GM18519 (cell line): ENCODE measurements at regions not wholly inside any gene's neighbourhood (a gene's known extent, or its start where the extent isn't known, plus 50 kb on each side); places are given as distances from the start of the nearest gene placed in this dataset.
"Not testable (repeated sequence)": the region's sequence is repeated elsewhere in the genome, so short reads cannot be mapped to it uniquely, and the experiment has no call there.

Source experiments
- ATAC-seq: cut with Tn5 transposase; IDR thresholded peaks from one replicate; pipeline ENCODE4 v1.9.1; 2021; ENCODE audit warnings: mild to moderate bottlenecking, moderate library complexity; ENCODE audit not compliant: unreplicated experiment, low FRiP score

DNA sequence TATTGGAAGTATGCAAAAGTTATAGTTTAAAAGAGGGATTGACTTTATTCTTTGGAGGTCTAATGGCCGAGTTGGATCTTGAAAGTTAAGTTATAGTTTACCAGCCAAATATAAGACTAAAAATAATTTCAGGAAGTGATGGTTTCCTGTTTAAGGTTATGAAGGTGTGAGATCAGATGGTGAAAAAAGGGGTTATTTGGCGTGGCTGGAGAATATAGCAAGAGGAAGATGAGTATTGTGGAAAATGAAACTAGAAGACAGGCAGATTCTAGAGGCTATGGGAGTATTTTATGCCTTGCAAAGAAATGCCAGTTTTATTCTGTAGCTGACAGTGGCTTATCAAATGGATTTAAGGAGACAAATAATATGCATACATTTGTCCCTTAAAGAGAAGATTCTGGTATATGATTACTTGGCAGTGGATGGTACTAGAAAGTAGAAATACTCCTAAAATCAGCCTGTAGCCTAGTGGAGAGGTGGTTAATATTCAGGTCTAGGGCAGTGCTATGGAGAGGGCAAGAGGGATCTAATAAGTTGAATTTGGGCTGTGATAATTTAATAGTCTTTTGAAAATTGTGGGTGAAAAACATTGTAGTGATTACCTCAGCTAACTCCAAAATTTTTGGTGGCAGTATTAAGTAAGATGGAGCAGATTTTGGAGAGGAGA is 1091.8 kb upstream of the ATXN7L3B start:
- no peak for ATAC-seq

DNA sequence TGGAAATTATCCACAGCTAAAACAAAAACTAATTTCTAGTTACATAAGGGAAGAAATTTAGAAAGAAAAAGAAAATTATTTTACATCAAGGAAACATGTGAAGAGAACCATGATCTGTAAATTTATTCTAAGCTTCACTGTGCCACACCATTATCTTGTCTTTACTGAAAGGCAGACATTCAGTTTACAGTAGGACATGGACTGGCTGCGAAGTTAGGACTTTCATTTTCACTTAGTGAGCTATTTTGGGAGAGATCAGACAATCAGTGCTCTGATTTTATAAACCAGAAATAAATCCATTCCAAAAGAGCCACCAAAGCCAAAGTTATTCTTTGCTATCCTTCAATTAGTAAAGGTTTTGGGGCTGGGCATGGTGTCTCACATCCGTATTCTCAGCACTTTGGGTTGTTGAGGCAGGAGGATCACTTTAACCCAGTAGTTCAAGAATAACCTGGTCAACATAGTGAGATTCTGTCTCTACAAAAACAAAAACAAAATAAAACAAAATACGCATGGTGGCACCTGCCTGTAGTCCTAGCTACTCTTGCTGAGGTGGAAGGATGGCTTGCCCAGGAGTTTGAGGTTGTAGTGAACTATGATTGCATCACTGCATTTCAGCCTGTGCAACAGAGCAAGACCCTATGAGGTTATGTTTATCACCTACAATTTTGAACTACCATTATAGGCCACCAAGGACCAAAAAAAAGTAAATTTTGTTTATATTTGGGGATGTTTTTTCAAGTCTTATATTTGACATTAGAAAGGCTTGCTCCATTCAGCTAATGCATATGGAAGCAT is 1084.8 kb upstream of the ATXN7L3B start:
- no peak for ATAC-seq

DNA sequence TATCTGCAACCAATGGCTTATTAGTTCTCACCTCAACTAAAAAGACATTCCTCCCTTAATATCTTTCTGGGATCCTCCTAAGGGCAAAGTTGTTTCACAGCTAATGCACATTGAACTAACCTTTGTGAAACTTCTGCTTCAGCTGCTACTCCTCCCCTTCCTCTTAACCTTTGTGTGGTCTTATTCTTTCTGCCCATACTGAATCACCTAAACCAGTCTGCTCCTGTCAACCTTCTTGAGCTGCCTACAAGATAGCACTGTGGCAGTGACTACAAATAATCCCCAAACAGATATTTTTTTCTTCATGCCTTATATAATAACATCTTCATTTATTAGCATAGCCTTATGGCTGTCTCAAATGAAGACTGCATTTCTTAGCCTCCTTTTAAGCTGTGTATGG is 1077.4 kb upstream of the ATXN7L3B start:
- ATAC-seq, result no peak

DNA sequence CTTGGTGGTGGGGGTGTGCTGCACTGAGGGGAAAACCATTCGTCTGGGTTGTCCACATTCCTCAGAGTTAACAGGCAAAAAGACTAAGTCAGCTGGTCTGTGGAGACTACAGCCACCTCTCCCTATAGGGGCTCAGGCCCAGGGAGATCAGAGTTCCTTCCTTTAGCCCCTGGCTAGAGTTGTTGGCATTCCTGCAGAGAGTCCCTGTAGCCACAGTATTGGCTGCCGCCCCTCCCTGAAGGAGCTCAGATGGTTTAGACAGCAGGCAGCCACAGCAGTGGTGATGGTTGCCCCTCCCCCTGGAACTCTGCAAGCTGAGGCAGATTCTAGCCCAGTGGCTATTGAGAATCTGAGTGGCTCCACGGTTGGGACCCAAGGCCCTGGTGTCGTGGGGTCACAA is 1072.5 kb upstream of the ATXN7L3B start:
- no peak for ATAC-seq

DNA sequence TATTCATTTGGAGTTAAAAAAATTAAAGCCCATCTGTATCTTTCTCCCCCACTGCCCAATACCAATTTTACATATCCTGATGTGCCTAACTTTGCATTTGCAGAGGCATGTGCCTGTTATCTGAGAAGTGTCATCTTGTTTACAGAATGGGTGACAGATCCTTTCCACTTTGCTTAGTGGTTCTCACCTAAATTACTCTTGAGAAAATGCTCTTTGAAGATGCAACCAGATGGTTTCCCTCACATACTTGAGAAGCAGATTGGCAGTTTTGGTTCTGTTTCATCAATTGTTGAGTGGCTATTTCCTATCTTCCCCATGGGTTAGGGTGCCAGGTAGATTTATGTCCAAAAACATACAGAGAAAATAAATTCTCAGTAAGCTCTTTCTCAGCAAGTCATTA is 1051.4 kb upstream of the ATXN7L3B start:
- ATAC-seq, result no peak

DNA sequence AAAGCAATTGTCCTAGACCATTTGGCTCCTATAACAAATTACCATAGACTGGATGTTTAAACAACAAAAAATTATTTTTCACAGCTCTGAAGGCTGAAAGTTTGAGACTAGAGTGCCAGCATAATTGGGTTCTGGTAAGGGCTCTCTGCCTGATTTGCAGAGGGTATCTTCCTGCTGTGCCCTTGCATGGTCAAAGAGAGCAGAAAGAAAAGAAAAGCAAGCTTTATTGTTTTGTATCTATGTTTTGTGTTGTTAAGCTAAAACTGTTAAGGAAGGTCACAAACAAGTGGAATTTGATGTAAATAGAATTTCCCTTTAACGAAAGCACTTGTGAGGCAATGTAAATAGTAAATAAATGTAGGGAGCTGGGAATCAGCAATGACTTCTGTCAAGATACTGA is 1031.0 kb upstream of the ATXN7L3B start:
- no peak for ATAC-seq

DNA sequence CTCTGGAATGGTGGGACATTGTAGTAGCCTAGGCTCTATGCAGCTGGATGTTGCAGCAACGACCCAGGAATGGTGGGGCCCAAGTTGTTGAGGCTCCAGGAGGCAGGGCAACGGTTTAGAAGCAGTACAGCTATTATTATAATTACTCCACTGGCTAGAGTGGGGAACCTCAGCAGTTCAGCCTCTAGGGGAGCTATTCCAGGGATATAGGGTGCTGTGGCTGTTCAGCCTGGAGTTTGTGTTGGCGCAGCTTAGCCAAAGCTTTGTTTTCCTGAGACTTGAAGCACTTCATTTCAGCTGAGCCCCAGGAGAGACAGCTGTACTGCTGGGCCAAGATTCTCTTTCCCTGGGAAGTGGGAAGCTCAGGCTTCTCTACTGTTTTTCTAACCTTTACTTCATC is 1023.0 kb upstream of the ATXN7L3B start:
- ATAC-seq, result no peak

DNA sequence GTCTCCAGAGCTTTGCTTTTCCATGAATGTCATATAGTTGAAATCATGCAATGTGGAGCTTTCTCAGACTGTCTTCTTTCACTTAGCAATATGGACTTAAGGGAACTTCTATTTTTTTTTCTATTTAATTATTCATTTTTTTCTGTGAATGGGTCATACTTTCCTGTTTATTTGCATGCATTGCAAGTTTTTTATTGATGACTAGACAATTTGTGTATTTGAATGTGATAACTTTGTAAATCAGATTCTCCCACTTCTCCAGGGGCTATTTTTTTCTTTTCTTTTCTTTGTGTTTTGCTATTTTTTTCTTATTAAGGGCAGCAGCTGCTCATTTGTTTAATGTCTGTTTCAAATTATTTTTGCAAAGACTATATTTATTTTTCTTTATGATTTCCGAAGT is 1019.8 kb upstream of the ATXN7L3B start:
- no peak for ATAC-seq

DNA sequence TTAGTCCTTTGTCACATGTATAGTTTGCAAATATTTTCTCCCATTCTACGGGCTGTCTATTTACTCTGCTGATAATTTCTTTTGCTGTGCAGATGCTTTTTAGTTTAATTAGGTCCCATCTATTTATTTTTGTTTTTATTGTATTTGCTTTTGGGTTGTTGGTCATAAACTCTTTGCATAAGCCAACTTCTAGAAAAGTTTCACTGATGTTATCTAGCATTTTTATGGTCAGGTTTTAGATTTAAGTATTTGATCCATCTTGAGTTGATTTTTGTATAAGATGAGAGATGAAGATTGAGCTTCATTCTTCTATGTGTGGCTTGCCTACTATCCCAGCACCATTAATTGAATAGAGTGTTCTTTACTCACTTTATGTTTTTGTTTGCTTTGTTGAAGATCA is 1008.4 kb upstream of the ATXN7L3B start:
- no peak for ATAC-seq

DNA sequence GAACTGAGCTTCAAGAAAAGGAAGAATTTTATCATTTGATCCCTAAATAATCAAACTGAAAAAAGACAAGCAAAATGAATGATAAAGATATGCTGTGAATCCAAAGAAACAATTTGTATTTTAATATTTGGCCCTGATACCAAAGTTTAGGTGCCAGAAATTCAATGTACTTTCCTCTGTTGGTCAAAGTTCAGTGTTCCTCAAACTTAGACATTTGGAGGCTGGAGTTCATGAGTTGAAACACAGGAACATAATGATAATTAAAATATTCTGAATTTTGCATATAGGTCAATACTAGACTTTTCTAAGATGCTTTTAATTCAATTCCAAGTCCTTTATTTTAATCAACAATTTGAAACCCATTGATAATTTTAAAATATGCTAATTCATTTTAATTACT is 1007.7 kb upstream of the ATXN7L3B start:
- no peak for ATAC-seq

DNA sequence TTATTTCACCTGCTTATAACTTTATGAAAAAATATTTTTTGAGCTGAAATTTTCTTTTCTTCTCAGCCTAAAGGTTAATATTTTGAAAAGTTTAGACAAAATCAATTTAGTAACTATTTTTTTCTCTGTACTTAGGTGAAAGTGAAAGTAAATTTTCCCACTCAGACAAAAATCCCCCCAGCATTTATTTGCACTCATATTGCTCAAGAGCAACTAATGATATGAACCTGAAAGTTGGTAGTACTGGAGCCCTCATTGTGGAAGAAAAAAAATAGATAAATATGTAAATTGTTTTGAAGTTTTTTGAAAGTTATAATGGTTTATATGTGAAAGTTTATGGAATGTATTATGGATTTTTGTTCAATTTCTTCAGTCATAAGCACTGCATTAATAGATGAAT is 1005.9 kb upstream of the ATXN7L3B start:
- no peak for ATAC-seq

DNA sequence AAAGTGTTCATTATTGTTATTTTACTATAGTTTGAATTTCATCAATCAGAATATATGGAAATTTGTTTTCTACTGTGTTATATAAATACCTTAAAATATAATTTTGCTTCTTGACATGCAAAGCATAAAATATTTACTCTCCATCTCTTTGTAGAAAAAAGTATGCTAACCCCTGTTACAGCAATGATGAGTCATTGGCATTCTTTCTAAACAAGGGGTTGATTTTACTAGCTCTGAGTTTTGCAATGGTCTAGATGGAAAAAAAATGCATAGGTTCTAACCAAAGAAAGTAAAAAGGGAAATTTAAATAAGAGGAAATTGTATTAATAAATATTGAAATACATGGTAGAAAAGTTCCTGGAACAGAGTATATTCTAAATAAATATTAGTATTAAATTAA is 990.2 kb upstream of the ATXN7L3B start:
- ATAC-seq, result no peak

DNA sequence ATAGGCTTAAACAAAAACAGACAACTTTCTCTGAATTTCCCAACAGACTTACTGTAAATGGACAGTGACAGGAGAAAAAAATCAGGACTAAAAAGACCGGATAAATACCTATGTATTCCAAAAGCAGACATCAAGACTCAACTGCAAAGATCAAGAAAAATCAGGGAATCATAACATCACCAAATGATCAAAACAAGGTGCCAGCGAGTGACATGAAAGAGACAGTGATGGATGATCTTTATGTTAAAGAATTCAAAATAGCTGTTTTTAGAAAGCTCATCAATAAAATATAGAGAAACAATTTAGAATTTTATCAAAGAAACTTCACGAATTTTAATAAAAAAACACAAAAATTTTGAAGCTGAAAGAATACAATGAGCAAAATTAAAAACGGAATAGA is 952.5 kb upstream of the ATXN7L3B start:
- no peak for ATAC-seq

DNA sequence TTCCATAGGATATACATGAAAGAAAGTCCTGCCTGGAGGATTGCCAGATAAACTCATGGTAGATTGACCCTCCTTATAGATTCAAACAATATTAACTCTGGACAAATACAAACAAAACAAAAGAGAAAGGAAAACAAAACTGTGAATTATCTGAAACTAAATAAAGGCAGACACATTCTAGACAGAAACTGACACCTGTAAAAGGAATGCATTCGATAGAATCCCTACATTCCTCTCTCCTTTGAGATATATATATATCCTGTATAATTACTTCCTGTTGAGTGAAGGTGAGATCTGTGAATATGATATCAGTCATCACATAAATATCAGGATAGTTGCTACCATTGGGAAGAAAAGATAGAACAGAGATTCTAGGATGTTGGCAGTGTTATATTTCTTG is 948.4 kb upstream of the ATXN7L3B start:
- no peak for ATAC-seq

DNA sequence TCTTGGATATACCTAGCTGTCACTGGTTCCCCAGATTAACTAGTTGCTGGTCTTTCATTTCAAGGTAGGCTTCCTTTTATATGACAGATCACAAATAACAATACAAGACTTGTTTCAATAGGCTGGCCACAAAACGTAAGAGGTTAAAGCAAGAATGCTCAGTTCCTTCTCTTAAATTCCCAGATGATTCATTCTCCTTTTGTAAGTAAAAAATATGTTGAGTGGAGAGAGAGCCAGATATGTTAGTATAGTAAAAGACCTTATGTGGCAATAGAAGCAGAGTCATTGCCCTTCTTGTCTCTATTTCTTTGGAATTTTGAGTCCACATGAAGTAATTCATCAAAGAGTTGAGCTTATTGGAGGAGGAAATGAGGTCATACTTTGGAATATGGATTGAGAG is 939.0 kb upstream of the ATXN7L3B start:
- no peak for ATAC-seq

DNA sequence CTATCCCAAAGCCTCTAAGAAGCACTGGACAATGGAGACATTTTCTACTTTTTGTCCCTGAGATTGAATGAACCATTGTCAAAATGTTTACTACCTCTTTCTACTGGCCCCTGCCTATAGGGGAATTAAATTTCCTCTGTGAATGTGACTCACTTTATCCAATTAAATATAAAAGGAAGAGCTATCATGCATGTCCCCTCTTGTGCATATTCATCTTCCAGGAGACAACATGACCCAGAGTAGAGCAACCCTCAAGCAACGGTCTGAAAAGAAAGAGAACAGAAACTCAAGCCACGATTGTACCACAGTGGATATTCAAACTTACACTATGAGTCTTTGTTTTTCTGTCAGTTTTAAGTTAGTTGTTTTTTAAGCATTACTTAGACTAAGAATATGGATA is 938.4 kb upstream of the ATXN7L3B start:
- ATAC-seq, result no peak

DNA sequence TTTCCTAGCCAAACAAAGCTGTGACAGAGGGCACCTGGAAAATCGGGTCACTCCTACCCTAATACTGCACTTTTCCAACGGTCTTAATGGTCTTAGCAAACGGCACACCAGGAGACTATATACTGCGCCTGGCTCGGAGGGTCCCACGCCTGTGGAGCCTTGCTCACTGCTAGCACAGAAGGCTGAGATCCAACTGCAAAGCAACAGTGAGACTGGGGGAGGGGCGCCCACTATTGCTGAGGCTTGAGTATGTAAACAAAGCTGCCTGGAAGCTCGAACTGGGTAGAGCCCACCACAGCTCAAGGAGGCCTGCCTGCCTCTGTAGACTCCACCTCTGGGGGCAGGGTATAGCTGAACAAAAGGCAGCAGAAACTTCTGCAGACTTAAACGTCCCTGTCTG is 931.7 kb upstream of the ATXN7L3B start:
- ATAC-seq, result not testable (repeated sequence)

DNA sequence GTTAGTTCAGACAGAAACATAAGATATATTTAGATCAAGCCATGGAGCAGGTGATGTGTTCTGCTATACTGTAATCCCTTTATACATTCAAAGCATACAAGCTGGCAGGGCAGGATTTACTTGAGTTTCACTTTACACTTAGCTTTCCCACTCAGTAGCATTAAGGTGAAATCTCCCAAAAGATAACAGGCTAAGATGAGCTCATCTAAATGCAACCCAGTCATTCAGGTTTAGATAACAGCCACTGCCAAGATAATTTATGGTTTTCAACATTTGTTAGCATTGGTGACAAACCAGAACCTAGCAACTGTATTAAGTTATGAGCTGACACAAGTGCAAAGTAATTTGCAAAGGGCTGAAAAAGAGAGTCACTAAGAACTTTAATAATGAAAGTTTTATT is 925.1 kb upstream of the ATXN7L3B start:
- no peak for ATAC-seq

DNA sequence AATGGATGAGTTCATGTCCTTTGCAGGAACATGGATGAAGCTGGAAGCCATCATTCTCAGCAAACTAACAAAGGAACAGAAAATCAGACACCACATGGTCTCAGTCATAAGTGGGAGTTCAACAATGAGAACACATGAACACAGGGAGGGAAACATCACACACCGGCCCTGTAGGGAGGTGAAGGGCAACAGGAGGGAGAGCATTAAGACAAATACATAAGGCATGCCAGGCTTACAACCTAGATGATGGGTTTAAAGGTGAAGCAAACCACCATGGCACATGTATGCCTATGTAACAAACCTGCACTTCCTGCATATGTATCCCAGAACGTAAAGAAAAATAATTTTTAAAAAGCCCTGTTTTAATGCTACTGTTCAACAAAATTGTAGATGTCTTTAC is 914.2 kb upstream of the ATXN7L3B start:
- no peak for ATAC-seq

DNA sequence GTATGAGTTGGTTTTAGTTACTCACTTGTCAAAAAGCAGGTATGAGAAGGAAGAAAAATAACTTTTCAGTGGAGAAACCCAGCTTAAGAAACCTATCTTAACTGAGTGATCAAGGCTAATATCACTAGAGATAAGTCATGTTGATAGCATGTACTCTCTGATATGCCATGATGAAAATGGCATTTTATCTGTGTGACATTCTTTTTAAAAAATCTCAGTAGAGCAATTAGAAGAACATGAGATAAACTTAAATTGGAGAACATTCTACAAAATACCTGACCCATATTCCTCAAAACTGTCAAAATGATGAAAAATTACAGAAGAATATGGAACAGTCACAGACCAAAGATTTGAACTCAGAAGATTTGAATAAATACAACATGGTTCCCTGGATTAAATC is 912.4 kb upstream of the ATXN7L3B start:
- ATAC-seq, result no peak

DNA sequence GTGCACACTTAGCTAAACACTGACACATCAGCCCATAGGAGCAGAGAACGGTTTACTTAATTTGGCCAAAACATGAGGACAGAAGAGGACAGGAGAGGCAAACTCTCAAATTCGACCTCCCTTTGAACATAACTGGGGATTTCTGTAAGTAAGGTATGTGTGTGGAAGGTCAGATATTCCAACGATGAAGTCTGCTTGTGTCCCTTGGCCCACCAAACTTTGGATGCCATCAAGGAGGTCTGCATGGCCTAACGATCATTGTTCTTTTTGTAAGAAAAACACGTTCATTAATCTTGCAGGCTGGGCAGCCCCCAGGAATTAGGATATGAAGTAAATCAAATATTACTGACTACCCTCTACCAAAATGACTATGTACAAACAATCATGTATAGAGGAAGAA is 908.5 kb upstream of the ATXN7L3B start:
- ATAC-seq, result no peak
